B cell (primary cell): ENCODE measurements at regions not wholly inside any gene's neighbourhood (a gene's known extent, or its start where the extent isn't known, plus 50 kb on each side); places are given as distances from the start of the nearest gene placed in this dataset.

Experiments used
- ATAC-seq: fragments of 200-7000 bp; cut with Tn5 transposase; one replicate; pipeline ENCODE4 v1.10.0; 2021; ENCODE audit warnings: low read depth, mild to moderate bottlenecking, moderate number of reproducible peaks, moderate library complexity
- CTCF ChIA-PET: fragments of 350-600 bp; sonication (Branson Sonifier 250); formaldehyde crosslinking; loops from one replicate; lab custom pipeline; 2021; ENCODE audit warnings: antibody characterized with exemption, inconsistent platforms; lab: Charles Lee
- POLR2A ChIA-PET: fragments of 350-600 bp; sonication (Branson Sonifier 250); formaldehyde crosslinking; loops from one replicate; lab custom pipeline; 2021; ENCODE audit warnings: antibody characterized with exemption; lab: Charles Lee
- DNase-seq: peaks from one replicate; pipeline ENCODE4 v3.0.0; 2013
- H2AFZ ChIP-seq: 2 replicates; pipeline ENCODE4 v1.6.1; 2012; ENCODE audit warnings: mild to moderate bottlenecking, low read depth, low read length; ENCODE audit not compliant: insufficient read depth, poor library complexity, severe bottlenecking
- H3K27ac ChIP-seq, 2 donors: 1 replicate in 1 of 2; 2 replicates in 1 of 2; pipeline ENCODE4 v1.5.1; 2012 to 2013; ENCODE audit warnings: low read length in 2 of 2, mild to moderate bottlenecking in 2 of 2, moderate library complexity in 1 of 2
- H3K27me3 ChIP-seq, 4 experiments: fragments of 200-600 bp in 1 of 4; sonication (generic) in 1 of 4; replicated peaks in 1 of 4; 1 replicate in 2 of 4; 2 replicates in 2 of 4; pipeline versions ENCODE4 v1.6.1 to v1.7.0; 2013 to 2016; ENCODE audit warnings: low read length in 3 of 4, mild to moderate bottlenecking in 2 of 4, mixed read lengths in 1 of 4, moderate library complexity in 1 of 4; ENCODE audit not compliant: insufficient read depth in 4 of 4, control insufficient read depth in 3 of 4; ENCODE audit errors: control extremely low read depth in 1 of 4
- H3K36me3 ChIP-seq, 2 experiments: replicated peaks in 1 of 2; 1 replicate in 1 of 2; 2 replicates in 1 of 2; pipeline versions ENCODE4 v1.6.1 to v1.7.1; 2013; ENCODE audit warnings: low read length in 1 of 2; ENCODE audit not compliant: insufficient read depth in 2 of 2, control insufficient read depth in 1 of 2; ENCODE audit errors: control extremely low read depth in 1 of 2, extremely low read depth in 1 of 2
- H3K4me1 ChIP-seq, 2 donors: fragments of 200-600 bp in 1 of 2; sonication (generic) in 1 of 2; 1 replicate in 1 of 2; 2 replicates in 1 of 2; pipeline versions ENCODE4 v1.5.1 to v1.6.1; 2013 to 2017; ENCODE audit warnings: low read length in 2 of 2; ENCODE audit not compliant: control insufficient read depth in 2 of 2, insufficient read depth in 2 of 2
- H3K4me2 ChIP-seq: replicated peaks from 2 replicates; pipeline ENCODE3; 2012; ENCODE audit warnings: mild to moderate bottlenecking, low read depth, low read length; ENCODE audit not compliant: poor library complexity, severe bottlenecking
- H3K4me3 ChIP-seq, 5 experiments: fragments of 200-600 bp in 1 of 5; sonication (generic) in 1 of 5; 1 replicate in 3 of 5; 2 replicates in 2 of 5; pipeline versions ENCODE4 v1.5.1 to v1.7.0; 2011 to 2016; ENCODE audit warnings: low read length in 4 of 5, mild to moderate bottlenecking in 4 of 5, low read depth in 2 of 5, control low read depth in 1 of 5, moderate library complexity in 1 of 5; ENCODE audit not compliant: insufficient read depth in 1 of 5; ENCODE audit errors: control extremely low read depth in 1 of 5, extremely low read depth in 1 of 5
- H3K79me2 ChIP-seq: fragments of 200-600 bp; sonication (generic); one replicate; pipeline ENCODE4 v1.6.0; 2016; ENCODE audit warnings: low read length; ENCODE audit not compliant: control insufficient read depth, insufficient read depth
- H3K9ac ChIP-seq: fragments of 200-600 bp; sonication (generic); 2 replicates; pipeline ENCODE4 v1.6.1; 2017; ENCODE audit warnings: mild to moderate bottlenecking, low read length, moderate library complexity
- H3K9me3 ChIP-seq, 3 donors: one replicate each; pipeline versions ENCODE4 v1.6.1 to v1.7.1; 2013; ENCODE audit warnings: low read length in 2 of 3; ENCODE audit not compliant: control insufficient read depth in 2 of 3, insufficient read depth in 1 of 3; ENCODE audit errors: control extremely low read depth in 1 of 3
- H4K20me1 ChIP-seq: 2 replicates; pipeline ENCODE4 v1.6.0; 2012; ENCODE audit warnings: mild to moderate bottlenecking, low read length; ENCODE audit not compliant: insufficient read depth, control insufficient read depth, poor library complexity, severe bottlenecking
- H3K27ac Mint-ChIP-seq: one replicate; pipeline ENCODE4 v1.8.0; 2021; ENCODE audit warnings: mixed read lengths
- H3K27me3 Mint-ChIP-seq: one replicate; pipeline ENCODE4 v1.8.0; 2021; ENCODE audit warnings: mixed read lengths
- H3K4me1 Mint-ChIP-seq: one replicate; pipeline ENCODE4 v1.8.0; 2021; ENCODE audit warnings: mixed read lengths
- H3K4me3 Mint-ChIP-seq: one replicate; pipeline ENCODE4 v1.8.0; 2021; ENCODE audit warnings: mixed read lengths
- H3K9me3 Mint-ChIP-seq: one replicate; pipeline ENCODE4 v1.8.0; 2022; ENCODE audit warnings: mixed read lengths; ENCODE audit not compliant: insufficient read depth
- CTCF ChIP-seq: fragments of 200-600 bp; IDR thresholded peaks from one replicate; pipeline ENCODE4 v1.8.0; 2022; ENCODE audit warnings: antibody characterized with exemption, mild to moderate bottlenecking
- EZH2 ChIP-seq: IDR thresholded peaks from 2 replicates; pipeline ENCODE4 v1.6.1; 2012; ENCODE audit warnings: borderline replicate concordance, low read depth, mild to moderate bottlenecking, moderate library complexity, low read length; ENCODE audit not compliant: insufficient read depth, poor library complexity, severe bottlenecking
- WGBS: methylation state at CpG from one replicate; pipeline ENCODE4 v1.1.5; 2013; ENCODE audit warnings: missing lambda C conversion rate; ENCODE audit not compliant: insufficient coverage; 5-methylcytosine and 5-hydroxymethylcytosine counted together
- intact Hi-C: fragments of 100-400 bp; cut with micrococcal nuclease; formaldehyde crosslinking; loops from one replicate; pipeline ENCODE4 v1.10.0; 2022

GRCh38 chr5:63141591-63141990, 563.0 kb downstream of the LRRC70 start:
- H3K27ac ChIP-seq, result no peak overlapping the region
- Mint-ChIP-seq H3K4me3 (no peak overlapping the region), H3K4me1 (no peaks in the 10 kb centered on the region), H3K27me3 (no peaks in the 10 kb centered on the region), H3K9me3 (no peaks in the 10 kb centered on the region), H3K27ac (no peak overlapping the region)
- no peaks in the 10 kb centered on the region for H3K36me3 ChIP-seq
- no peak overlapping the region for H3K9ac ChIP-seq
- POLR2A ChIA-PET, result no interaction called here
- CTCF ChIA-PET, result no interaction called here
- no peak overlapping the region for H3K4me3 ChIP-seq
- H3K4me2 ChIP-seq, result no peak overlapping the region
- no peak for ATAC-seq
- intact Hi-C loops, result no loop called here
- H2AFZ ChIP-seq, result no peak overlapping the region
- H4K20me1 ChIP-seq, result no peaks in the 10 kb centered on the region
- DNase-seq, result no peak
- no peaks in the 10 kb centered on the region for H3K9me3 ChIP-seq
- H3K4me1 ChIP-seq, result no peaks in the 10 kb centered on the region
- TF ChIP-seq CTCF (no peak), EZH2 (no peak)
- no peaks in the 10 kb centered on the region for H3K79me2 ChIP-seq
- H3K27me3 ChIP-seq, result no peaks in the 10 kb centered on the region

- Histone ChIP-seq H3K9me3 (no peaks in the 10 kb centered on the region), H3K36me3 (no peaks in the 10 kb centered on the region), H3K79me2 (no peaks in the 10 kb centered on the region), H3K4me3 (no peak overlapping the region), H3K4me1 (no peaks in the 10 kb centered on the region), H4K20me1 (no peaks in the 10 kb centered on the region), H3K9ac (no peak overlapping the region), H3K4me2 (no peak overlapping the region), H2AFZ (no peak overlapping the region), H3K27me3 (no peaks in the 10 kb centered on the region), H3K27ac (no peak overlapping the region)
- DNase-seq (no peak), ATAC-seq (no peak)
- POLR2A ChIA-PET, result no interaction called here
- no peaks in the 10 kb centered on the region for H3K4me1 Mint-ChIP-seq
- intact Hi-C loops, result no loop called here
- 100% methylated on average over 1 of the region's 4 CpGs for WGBS
- H3K27ac Mint-ChIP-seq, result no peak overlapping the region
- no peak overlapping the region for H3K4me3 Mint-ChIP-seq
- CTCF ChIA-PET, result no interaction called here
- no peaks in the 10 kb centered on the region for H3K27me3 Mint-ChIP-seq
- no peaks in the 10 kb centered on the region for H3K9me3 Mint-ChIP-seq
- no peak for TF ChIP-seq CTCF
- no peak for TF ChIP-seq EZH2
Measured at GRCh38 chr5:63135291-63135690, 556.7 kb downstream of the LRRC70 start.
